Fibroblast of the aortic adventitia (primary cell): ENCODE measurements at regions not wholly inside any gene's neighbourhood (a gene's known extent, or its start where the extent isn't known, plus 50 kb on each side); places are given as distances from the start of the nearest gene placed in this dataset.

ENCODE experiments used
- DNase-seq: peaks from one replicate; pipeline ENCODE4 v3.0.0-alpha.2; 2010; ENCODE audit warnings: low read depth
- H3K4me3 ChIP-seq: 2 replicates; pipeline ENCODE4 v1.5.1; 2011; ENCODE audit warnings: low read depth, mild to moderate bottlenecking, control low read depth, low read length, moderate library complexity
- TF ChIP-seq, protein P1 (sequence below): IDR thresholded peaks from 2 replicates; pipeline ENCODE4 v1.5.1; 2011; ENCODE audit warnings: mild to moderate bottlenecking, low read length, control low read depth, inconsistent platforms; ENCODE audit not compliant: insufficient read depth

DNA sequence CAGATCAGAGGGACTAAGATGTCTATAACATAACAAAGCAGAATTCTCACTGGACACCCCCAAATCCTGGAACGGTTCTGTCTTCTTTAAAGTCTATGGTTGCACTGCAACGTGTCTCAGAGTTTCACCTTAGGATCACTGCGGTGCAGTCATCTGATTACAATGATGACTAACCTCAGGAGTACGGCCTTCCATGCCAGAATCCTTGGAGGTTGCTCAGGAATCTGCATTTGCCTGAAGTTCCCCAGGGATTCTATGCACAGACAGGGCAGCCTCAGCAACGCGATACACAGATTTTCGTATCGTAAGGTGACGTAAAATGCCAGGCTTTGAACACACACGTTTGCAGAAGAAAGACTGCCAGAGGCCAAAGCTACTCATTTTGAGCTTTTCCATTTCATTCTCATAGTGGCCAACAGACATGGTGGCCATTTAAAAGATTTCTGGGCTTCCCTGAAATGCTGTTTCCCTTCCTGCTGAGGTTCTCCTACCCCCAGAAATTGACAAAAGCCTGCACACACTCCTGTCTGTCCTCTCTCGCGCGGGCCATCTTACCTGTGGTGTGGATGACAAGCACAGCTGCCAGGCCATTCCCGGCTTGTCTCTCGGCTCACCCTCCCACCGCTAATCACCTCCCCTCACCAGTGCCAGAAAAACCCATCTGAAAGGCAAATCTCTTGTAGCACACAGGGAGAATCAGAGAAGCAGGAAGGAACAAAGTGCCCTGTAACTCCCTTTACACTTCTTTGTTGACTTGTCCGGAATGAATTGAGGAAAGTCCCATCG, 148.8 kb downstream of the ACKR3 start:
- H3K4me3 ChIP-seq: no peak overlapping the region
- TF ChIP-seq, protein P1, sequence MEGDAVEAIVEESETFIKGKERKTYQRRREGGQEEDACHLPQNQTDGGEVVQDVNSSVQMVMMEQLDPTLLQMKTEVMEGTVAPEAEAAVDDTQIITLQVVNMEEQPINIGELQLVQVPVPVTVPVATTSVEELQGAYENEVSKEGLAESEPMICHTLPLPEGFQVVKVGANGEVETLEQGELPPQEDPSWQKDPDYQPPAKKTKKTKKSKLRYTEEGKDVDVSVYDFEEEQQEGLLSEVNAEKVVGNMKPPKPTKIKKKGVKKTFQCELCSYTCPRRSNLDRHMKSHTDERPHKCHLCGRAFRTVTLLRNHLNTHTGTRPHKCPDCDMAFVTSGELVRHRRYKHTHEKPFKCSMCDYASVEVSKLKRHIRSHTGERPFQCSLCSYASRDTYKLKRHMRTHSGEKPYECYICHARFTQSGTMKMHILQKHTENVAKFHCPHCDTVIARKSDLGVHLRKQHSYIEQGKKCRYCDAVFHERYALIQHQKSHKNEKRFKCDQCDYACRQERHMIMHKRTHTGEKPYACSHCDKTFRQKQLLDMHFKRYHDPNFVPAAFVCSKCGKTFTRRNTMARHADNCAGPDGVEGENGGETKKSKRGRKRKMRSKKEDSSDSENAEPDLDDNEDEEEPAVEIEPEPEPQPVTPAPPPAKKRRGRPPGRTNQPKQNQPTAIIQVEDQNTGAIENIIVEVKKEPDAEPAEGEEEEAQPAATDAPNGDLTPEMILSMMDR: no peak
- DNase-seq: peak; percentile 77

DNA sequence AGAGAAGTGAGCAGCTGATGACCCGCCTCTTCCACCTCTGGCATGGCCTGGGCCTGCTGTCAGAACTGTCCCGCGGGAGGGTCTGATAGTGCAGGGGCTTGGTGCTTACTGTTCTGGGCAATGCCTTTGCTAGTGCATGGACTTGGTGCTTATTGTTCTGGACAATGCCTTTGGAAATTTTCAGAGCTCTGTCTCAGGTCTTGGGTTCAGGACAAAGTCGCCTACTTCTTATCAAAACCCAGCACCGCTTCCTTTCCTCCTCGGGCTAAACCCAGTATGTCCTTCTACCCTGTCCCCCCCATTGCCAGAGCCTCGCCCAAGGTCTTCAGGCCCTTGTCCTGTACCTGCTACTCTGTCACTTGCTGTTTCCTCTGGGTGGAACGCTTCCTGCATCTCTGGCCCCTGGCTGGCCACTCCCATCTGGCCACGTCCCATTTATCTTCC, 149.6 kb downstream of the ACKR3 start:
- no peak for DNase-seq
- no peak overlapping the region for H3K4me3 ChIP-seq
- TF ChIP-seq, protein P1: no peak

DNA sequence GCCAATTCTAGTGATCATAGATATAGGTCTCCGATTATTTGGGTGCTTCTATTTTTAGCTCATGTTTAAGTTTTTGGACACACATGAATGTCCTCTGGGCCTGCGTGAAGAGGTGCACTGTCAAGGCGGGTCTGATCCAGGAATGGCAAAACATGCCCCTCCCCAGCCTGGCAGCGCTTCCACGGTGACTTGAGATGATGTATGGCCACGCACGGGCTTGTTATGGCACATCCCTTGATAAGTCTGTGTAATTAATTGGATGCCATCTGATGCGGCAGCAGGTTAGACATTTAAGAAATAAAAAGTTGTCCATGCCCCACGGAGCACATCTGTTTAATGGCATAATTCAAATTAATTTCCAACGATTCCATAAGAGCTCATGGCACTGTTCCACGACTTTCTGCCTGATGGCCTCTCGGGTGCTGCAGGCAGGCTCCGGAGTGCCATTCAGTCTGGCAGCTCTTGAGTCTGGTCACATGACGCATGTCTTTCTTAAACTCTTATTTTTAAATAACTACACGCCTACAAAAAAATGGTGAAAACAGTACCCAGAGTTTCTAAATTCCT, 151.4 kb downstream of the ACKR3 start:
- DNase-seq: no peak
- no peak overlapping the region for H3K4me3 ChIP-seq
- TF ChIP-seq, protein P1: no peak

DNA sequence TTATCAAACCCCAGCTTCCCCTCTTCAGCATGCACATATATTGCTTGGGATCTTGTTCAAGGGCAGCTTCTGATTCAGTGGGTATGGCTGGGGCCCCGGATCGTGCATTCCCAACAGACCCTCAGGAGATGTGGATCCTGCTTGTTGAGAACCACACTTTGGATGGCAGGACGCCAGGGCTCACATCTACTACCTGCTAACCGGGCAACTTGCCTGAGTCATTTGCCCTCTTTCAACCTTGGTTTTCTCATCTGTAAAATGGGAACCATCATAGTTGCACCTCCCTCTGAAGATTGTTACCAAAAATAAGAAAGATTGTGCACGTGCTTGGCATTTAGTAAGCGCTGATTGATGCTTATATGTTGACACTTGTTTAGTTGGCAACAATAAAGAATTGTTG, 154.6 kb downstream of the ACKR3 start:
- no peak for DNase-seq
- H3K4me3 ChIP-seq: no peak overlapping the region
- TF ChIP-seq, protein P1: no peak

DNA sequence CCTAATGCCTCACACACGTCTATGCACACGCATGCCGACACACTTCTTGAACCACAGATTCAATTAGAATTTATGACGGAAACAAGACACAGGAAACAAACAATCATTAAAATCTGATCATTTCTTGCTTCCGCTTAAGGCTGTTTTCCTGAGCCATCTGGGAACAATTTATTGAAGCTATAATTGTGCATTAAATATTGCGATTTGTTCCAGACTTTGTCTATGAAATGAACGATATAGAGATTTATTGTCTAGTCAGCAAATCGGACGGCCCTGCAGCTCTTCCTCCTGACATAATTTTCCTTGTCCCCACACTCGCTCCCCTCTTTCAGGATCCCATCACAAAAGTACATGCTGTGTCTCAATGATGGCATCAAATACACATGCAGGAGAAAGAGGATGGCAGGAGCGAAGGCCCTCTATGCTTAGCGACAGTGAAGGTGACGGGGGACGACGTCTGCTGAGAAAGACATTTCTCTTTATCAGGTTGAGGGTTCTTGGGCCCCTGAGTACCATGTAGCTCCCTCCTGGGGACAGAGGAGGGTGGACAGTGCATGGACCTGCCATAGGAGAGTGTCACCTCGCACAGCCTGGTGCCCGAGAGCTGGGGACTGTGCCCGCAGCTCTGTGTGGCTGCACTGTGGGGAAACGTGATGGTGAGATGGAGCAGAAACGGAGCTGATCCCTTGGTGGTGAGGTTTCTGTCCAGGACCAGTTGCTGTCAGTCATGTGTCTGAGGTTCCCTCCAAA, 157.3 kb downstream of the ACKR3 start:
- H3K4me3 ChIP-seq: no peak overlapping the region
- TF ChIP-seq, protein P1: no peak
- no peak for DNase-seq

DNA sequence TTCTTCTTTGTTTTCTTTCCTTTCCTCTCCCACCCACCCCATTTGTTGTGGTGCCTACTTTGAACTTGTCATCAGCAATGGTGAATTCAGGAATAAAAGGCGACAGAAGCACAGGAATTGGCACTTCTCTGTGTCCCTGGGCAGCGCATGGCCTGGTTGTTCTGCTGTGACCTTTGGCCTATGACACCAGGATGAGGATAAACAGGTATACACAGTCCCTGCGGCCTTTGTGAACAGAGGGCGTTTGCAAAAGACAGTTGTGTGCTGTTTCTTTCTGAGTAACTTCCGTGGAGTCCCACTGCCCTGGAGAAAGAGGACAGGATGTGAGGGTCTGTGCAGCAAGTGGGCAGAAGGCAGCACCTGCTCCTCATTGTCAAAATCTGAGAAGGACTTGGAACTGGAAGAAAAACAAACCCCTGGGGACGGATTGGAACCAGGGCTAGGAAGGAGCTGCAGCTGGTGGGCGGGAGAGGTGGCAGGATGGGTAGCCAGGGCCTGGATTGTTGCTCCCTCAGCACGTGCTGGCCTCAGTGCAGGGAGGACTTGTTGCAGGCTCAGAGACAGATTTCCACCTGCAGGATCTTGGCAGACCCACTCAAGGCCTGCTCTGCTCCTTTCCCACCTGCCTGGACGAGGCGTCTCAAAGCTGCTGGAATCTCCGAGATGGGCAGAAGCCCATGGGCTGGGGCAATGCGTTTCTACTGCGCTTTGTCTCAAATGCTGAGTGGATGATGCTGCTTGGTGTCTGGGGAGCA, 159.5 kb downstream of the ACKR3 start:
- TF ChIP-seq, protein P1: no peak
- no peak overlapping the region for H3K4me3 ChIP-seq
- DNase-seq: no peak
